ENCODE measurements at regions not wholly inside any gene's neighbourhood (a gene's known extent, or its start where the extent isn't known, plus 50 kb on each side); places are given as distances from the start of the nearest gene placed in this dataset.

- in situ Hi-C loops (cut with HindIII; ENCODE audit: low sequenced_read_pairs) = no loop called here
- no peak for DNase-seq (ENCODE audit: low spot score)
Observed at GRCh38 chr10:62640411-62640810, 164.1 kb upstream of the ADO start.

GRCh38 chr10:62643606-62644587 is 160.6 kb upstream of the ADO start:
- in situ Hi-C loops (cut with HindIII; ENCODE audit: low sequenced_read_pairs) = no loop called here
- no peak for DNase-seq (ENCODE audit: low spot score)

GRCh38 chr10:62647375-62648092 is 157.0 kb upstream of the ADO start:
- in situ Hi-C loops (cut with HindIII; ENCODE audit: low sequenced_read_pairs) = no loop called here

GRCh38 chr10:62648921-62649320 is 155.6 kb upstream of the ADO start:
- in situ Hi-C loops (cut with HindIII; ENCODE audit: low sequenced_read_pairs) = no loop called here
- no peak for DNase-seq (ENCODE audit: low spot score)

More at GRCh38 chr10:62647375-62648092, 157.0 kb upstream of the ADO start:
- no peak for DNase-seq (ENCODE audit: low spot score)

GRCh38 chr10:62650411-62650810 is 154.1 kb upstream of the ADO start:
- no peak for DNase-seq (ENCODE audit: low spot score)
- in situ Hi-C loops (cut with HindIII; ENCODE audit: low sequenced_read_pairs) = no loop called here

DNA sequence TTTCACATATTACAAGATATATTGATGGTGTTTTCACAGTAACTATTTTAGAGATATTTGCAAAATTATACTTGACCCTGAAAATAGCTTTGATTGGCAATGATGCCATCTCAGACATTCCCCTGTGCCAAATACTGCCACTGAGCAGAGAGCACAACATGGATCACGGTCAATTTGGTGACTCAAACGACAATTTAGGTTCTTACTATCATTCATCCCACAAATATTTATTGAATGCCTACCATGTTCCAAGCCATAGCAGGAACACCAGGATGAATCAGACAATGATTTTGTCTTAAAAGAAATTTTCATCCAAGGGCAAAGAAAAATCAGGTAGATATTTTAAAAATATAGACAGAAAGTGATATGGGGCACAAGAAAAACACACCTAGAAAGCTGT is 153.2 kb upstream of the ADO start:
- in situ Hi-C loops (cut with HindIII; ENCODE audit: low sequenced_read_pairs) = no loop called here
- DNase-seq (ENCODE audit: low spot score) = no peak

DNA sequence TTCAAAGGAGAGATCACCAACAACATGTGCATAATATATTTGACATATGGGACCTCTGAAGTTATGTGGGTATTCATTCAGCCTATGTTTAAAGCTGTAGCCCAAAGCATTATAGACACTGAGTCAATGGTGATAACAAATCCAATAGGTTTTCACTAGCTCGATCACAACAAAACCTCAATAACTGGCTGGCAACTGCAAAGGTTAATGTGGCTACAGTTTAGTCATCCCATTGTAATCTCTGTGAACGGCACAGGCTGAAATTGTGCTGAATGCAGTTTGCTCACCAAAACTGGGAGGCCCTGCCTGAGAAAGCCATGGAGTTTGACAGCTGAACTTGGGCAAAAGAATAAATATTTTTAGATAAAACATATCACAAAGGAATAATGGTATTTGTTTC is 152.4 kb upstream of the ADO start:
- in situ Hi-C loops (cut with HindIII; ENCODE audit: low sequenced_read_pairs) = no loop called here
- DNase-seq (ENCODE audit: low spot score) = no peak

GRCh38 chr10:62652564-62652963 is 152.0 kb upstream of the ADO start:
- in situ Hi-C loops (cut with HindIII; ENCODE audit: low sequenced_read_pairs) = no loop called here
- no peak for DNase-seq (ENCODE audit: low spot score)

DNA sequence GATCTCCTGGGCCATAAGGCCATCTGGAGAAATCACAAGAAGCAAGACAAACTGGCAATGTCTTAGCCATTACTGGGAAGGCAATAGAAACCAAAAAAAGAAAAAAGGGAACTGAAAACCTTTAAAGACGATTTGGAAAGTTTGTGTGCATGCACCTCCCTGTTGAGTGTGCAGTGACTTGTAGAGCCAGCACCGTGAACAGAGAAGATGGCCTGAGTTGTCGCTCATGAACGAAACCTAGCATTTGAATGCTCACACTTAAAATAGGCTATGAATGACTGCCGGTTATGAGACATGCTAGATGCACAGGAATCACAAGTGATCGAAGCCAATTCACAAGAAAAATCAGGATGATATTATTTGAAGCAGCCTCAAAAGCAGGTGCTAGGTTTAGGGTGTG is 151.3 kb upstream of the ADO start:
- in situ Hi-C loops (cut with HindIII; ENCODE audit: low sequenced_read_pairs) = no loop called here
- no peak for DNase-seq (ENCODE audit: low spot score)

- in situ Hi-C loops (cut with HindIII; ENCODE audit: low sequenced_read_pairs) = no loop called here
- DNase-seq (ENCODE audit: low spot score) = no peak
Observed at GRCh38 chr10:62654966-62655336, 149.6 kb upstream of the ADO start.

DNA sequence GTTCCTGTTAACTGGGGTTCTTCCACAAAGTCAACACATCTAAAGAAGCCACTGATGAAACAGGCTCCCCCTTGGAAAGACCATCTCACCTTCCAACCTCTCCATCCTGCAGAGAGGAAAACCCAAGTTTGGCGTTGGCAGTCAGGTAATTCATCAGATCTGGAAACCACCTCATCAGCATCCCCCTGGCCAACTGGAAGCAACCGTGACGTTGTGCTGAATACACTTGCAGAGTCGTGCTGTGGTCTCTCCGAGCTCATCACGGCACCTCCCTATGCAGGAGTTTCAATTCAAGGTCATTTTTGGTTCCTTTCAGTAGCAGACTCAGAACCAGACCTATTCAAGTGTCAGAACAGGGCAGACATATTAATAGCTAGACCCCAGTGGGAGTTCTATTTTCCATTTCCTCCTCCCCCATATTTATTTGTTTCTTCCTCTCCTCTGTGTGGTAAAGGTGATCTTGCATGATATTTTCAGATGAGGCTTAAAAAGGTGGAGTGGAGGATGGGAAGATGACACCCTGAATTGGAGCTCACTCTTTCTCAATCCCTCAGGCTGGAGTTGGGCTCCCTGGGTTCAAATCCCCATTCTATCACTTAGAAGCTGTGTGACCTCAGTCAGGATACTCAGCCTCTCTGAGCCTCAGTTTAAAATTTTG is 149.1 kb upstream of the ADO start:
- no peak for DNase-seq (ENCODE audit: low spot score)
- in situ Hi-C loops (cut with HindIII; ENCODE audit: low sequenced_read_pairs) = no loop called here

DNA sequence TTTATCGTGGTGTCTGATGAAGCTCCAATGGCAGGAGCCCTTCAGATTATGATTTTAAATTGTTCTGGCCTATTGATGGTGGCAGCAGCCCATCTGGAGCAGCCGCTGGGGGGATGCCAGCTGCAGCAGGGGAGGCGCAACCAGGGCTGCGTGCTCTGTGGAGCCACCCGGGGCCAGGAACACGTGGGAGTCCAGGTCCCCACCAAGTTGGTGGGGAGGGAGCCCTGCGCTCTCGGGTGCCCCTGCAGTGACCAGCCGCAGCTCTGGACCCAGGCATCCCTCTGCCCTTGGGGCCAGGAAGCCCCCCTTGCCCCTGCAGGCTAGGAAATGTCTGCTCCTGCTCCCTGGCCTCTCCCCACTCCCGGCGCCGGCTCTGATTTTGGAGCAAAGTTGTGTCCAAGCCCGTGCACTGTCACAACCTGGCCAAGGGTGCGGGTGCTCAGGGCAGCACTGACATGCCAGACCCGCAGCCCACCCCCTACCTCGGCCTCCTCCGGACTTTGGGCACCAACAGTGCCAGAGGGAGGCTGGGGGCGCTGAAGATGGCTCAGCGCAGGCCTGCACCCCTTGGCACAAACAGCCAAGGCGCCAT is 147.2 kb upstream of the ADO start:
- in situ Hi-C loops (cut with HindIII; ENCODE audit: low sequenced_read_pairs) = no loop called here
- DNase-seq (ENCODE audit: low spot score) = no peak

DNA sequence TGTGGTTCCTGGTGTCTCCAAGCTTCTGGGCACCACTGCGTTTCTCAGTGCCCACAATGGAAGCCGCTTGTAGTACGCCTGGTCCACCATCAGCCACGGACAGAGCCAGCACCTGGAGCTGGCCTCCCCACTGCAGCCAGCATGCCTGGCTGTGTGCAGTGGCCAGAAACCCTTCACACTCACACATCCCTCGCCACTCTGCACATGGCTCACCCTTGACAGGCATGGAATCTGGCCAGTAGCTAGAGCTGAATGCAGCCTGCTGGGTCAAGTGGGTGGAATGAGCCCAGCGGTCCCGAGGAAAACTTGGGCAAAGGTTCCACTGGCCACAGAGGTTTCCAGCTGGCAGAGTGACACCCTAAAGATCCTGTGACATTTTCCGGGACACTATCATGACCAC is 146.0 kb upstream of the ADO start:
- no peak for DNase-seq (ENCODE audit: low spot score)
- in situ Hi-C loops (cut with HindIII; ENCODE audit: low sequenced_read_pairs) = no loop called here

DNA sequence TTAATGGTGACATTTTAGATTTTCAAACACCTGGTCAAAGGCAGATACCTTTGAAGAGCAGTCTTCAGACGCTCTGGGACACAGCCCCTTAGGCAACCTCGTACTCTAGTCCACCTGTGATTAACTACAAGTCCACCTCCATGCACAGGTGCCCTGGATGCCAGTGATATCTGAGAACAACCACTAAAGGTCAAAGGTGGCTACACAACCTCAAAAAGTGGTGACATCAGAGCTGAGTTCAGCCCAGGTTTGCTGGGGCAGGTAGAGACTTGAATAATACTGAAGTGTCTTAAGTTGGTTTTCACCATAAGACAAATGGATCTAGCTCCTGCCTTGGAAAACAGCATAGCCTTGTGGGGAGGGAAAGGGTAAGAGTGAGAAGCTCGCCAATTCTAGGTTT is 143.4 kb upstream of the ADO start:
- DNase-seq (ENCODE audit: low spot score) = no peak
- in situ Hi-C loops (cut with HindIII; ENCODE audit: low sequenced_read_pairs) = no loop called here

GRCh38 chr10:62662486-62662885 is 142.0 kb upstream of the ADO start:
- DNase-seq (ENCODE audit: low spot score) = no peak
- in situ Hi-C loops (cut with HindIII; ENCODE audit: low sequenced_read_pairs) = no loop called here

- no peak for DNase-seq (ENCODE audit: low spot score)
- in situ Hi-C loops (cut with HindIII; ENCODE audit: low sequenced_read_pairs) = no loop called here
Observed at GRCh38 chr10:62665771-62666170, 138.7 kb upstream of the ADO start.

GRCh38 chr10:62666275-62666674 is 138.2 kb upstream of the ADO start:
- DNase-seq (ENCODE audit: low spot score) = no peak
- in situ Hi-C loops (cut with HindIII; ENCODE audit: low sequenced_read_pairs) = no loop called here

GRCh38 chr10:62669341-62669740 is 135.2 kb upstream of the ADO start:
- in situ Hi-C loops (cut with HindIII; ENCODE audit: low sequenced_read_pairs) = no loop called here
- DNase-seq (ENCODE audit: low spot score) = no peak

DNA sequence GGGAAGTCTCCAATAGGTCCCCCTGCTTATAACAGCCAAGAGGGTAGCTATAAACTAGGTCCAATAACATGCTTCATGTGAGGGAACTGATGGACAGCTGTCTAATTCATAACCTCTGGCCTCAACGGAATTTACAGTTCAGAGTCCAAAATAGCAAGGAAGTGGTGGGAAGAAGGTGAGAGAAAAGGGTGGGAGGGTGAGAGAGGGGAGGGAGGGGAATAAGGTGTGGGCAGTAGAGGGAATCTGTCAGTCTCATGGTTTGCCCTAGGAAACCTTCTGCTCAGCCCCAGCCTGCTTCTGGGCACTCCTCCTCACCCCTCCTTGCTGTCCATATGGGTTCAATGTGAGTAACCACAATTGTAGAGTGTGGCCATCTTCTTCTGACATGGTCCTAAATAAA is 133.4 kb upstream of the ADO start:
- DNase-seq (ENCODE audit: low spot score) = no peak
- in situ Hi-C loops (cut with HindIII; ENCODE audit: low sequenced_read_pairs) = no loop called here

Data from G401 (cell line).